ENCODE measurements at regions not wholly inside any gene's neighbourhood (a gene's known extent, or its start where the extent isn't known, plus 50 kb on each side); places are given as distances from the start of the nearest gene placed in this dataset.
A peak's percentile ranks its signal among the peaks of the same experiment; 100 is the strongest.
"Not testable (repeated sequence)": the region's sequence is repeated elsewhere in the genome, so short reads cannot be mapped to it uniquely, and the experiment has no call there.

DNA sequence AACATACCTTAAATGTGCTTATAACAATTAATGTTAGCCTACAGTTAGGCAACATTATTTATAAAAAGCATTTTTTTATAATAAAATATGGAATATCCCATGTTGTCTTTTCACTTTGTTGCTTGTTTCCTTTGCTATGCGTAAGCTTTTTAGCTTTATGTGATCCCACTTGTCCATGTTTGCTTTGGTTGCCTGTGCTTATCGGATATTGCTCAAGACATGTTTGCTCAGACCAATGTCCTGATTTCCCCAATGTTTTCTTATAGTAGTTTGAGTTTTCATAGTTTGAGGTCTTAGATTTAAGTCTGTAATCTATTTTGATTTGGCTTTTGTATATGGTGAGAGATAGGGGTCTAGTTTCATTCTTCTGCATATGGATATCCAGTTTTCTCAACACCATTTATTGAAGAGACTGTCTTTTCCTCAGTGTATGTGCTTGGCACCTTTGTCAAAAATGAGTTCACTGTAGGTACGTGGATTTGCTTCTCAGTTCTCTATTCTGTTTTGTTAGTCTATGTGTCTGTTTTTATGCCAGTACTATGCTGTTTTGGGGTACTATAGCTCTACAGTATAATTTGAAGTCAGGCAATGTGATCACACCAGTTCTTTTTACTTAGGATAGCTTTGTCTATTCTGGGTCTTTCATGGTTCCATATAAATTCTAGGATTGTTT lies 592.7 kb upstream of the SEMA6D start:
- DNase-seq (ENCODE audit: low spot score), result no peak

DNA sequence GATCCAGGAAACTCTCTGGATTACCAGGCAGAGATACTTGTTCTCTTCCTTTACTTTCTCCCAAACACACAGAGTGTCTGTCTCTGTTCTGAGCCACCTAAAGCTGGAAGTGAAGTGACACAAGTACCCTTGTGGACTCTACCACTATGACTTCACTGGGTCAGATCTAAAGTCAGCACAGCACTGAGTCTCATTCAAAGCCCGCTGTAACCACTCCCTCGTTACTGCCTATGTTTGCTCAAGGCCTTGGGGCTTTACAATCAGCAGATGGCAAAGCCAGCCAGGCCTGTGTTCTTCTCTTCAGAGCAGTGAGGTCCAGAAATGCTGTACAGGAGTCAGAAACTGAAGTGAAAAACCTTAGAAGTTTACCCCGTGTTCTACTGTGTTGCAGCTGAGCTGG lies 588.3 kb upstream of the SEMA6D start:
- no peak for DNase-seq (ENCODE audit: low spot score)

DNA sequence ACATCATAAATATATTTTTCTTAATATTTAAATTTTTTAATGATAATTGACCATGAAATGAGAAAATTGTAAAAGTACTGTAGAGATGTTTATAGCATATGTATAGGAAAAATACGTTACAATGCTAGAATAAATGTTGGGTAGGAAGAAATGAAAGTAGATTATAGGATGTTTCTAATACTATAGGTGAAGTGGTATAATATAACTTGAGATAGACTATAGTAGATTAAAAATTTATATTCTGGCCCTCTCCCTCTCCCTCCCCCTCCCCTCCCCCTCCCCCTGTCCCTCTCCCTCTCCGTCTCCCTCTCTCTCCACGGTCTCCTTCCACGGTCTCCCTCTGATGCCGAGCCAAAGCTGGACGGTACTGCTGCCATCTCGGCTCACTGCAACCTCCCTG lies 585.9 kb upstream of the SEMA6D start:
- not testable (repeated sequence) for DNase-seq (ENCODE audit: low spot score)

DNA sequence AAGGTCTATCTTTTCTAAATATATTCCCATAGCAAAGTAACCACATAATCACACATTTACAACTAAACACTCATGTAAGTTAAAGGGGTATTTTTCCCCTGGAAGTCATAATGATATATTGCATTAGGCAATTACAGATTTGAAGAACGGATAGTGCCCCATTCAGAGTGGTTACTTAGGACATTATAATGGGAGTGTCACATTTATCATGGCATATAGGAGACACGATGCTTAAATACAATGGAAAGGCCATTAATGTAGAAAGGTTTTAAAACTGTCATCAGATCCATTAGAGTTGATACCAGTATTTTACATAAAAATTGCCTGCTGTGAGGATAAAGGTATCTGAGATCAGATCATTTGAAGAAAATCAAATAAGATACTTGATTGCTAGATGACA lies 582.0 kb upstream of the SEMA6D start:
- DNase-seq (ENCODE audit: low spot score), result no peak

DNA sequence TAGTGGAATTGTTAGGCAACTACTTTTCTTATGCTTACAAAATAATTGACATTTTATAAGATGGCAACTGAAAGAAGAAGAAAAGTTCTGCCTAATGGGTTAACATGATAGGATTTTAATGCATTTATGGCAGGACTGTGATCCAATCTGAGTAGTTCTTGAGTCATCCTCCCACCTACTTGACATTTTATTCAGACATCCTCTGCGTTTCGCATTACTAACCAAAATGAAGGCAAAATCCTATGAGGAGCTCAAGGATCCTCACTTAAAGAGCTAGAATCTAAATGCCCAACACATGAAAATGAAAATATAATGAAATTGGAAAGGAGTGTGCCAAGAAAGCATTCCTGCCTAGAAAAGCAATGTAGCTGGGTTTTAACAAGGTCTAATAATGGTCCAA lies 581.1 kb upstream of the SEMA6D start:
- DNase-seq (ENCODE audit: low spot score), result no peak

DNA sequence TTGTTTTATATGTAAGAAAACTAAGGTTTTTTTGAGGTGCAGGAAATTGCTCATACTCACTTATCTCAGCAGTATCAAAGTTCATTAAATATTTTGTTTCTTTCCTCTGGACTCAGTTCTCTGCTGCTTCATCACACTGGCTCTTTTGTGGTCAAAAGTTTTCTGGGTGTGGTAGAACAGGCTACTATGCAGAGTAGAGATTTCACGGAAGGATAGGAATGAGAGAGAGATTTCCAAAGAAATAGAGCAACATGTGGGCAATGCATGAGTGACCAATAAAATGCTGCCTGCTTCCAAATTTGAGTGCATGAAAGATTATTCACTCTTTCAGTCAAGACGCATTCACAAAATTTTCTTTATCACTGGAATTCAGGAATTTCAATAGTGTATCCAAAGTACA lies 577.3 kb upstream of the SEMA6D start:
- no peak for DNase-seq (ENCODE audit: low spot score)

DNA sequence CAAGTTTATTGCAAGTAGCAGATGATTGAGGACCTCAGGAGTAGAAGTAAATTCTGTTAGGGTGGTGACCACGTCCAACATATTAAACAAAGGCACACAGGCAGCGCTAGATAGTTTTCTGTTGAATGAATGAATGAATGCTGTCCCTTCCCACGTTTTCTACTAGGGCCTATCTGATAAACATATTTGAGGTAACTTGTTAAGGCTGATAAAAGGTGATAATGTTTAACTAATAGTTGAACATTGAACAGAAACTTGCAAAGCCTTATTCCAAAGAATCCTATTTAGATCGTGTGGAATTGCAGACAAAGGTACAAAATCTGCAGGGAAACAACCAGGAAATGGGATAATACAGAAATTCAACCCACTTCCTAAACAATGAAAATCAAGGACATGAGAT lies 559.5 kb upstream of the SEMA6D start:
- no peak for DNase-seq (ENCODE audit: low spot score)

DNA sequence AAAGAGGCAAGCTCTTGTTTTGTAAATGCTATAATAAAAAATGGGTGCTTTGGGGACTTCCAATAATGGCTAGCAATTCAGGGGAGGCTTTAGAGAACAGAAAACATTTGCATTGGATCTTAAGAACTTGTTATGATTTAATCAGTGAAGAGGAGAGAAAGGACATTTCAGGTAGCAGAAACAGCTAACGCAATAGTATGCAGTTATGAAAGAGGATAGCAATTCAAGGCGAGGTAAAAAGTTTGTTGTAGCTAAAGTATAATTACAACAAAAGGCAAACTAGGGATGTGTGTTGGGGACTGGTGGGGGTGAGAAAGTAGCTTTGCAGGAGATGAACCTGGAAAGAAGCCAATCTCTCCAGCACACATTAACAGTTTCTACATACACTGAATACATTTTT lies 558.7 kb upstream of the SEMA6D start:
- no peak for DNase-seq (ENCODE audit: low spot score)

DNA sequence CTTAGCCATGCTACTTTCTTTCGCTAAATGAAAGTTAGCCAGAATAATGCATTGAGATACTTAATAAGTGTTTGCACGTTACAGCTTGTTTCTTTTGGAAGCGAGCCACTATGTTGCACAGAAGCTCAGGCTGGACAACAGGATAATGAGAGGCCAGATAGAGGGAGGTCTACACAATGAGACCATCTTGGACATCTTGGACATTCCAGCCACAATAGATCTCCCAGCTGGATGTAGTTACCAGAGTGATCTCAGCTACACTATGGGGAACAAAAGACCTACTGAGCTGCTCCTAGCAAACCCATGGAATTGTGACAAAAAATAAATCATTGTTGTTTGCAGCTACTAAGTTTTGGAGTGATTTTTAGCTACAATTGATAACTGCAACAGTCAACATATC lies 540.1 kb upstream of the SEMA6D start:
- DNase-seq (ENCODE audit: low spot score), result no peak

DNA sequence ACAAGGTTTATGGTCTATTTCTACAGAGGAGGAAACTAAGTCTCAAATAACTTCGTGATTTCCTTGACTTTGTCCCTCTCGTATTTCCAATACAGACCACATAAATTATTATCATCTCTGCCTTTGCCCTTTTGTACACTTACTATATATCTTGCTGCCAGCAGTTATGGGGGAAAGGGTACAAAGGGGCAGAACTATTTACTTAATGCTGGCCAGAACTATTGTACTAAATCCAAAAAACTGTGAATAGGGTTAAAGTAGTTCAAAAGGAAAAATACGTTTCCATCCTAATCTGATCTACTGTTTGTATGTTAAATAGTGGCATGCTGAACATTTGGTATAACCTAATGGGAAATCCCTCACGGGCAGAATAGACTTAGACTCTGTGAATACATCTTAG lies 537.3 kb upstream of the SEMA6D start:
- DNase-seq (ENCODE audit: low spot score), result no peak

DNA sequence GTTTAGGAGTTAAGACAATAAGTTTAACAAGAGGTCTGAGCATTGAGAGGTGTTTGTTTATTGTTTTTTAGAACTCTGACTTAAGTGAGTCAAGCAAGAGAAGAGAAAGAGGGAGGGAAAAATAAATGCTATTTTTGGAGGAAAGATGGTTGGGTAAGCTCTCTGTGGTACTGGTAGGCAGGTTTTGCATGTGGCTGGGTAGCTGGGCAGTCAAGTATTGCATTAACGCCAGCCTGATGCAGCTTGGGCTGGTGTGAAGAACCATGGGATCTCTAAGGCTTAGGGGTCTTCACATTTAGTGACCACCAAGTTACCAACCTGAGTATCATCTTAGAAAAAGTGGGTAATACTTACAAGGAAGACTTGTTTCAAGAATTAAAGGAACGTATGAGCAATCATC lies 534.5 kb upstream of the SEMA6D start:
- DNase-seq (ENCODE audit: low spot score), result no peak

DNA sequence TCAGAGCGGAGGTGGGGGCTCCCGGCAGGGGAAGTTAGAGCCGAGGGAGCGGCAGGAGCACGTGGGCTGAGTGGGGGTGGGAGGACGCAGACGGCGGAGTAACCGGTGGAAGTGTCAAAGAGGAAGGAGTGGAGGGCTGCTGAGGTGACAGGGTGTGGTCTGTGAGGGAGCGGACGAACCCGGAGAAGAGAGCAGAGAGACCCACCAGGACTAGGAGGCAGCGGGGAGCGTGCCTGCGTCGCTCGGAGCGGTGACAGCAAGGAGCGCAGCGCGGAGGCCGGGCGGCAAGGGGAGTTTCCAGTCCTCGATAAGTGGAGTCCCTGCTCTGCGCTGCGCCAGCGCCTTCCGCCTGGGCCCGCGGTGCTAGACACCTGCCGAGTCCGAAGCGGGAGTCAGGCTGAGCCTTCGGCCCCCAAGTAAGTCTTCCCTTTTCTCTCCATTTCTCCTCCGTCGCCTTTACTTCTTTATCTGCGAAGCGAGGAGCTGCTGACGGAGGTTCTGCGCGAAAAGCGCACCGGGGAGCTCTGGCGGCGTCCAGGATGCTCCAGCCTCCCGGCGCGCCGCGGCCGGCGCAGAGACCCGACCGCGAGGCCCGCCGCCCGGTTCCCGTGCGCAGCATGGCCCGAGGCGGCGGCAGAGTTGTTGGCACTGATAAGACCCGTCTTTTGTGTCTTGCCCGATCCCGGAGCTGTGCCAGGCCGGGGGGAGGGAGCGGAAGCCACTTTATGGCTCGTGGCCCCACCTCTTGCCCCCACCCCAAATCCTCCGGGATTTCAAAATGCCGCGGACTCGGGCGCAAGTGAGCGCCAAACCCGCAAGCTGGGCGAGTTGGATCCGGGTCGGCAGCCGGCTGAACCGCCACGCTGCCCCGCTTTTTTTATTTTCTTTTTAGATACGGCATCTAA lies 533.0 kb upstream of the SEMA6D start:
- DNase-seq (ENCODE audit: low spot score), result peak; percentile 16

DNA sequence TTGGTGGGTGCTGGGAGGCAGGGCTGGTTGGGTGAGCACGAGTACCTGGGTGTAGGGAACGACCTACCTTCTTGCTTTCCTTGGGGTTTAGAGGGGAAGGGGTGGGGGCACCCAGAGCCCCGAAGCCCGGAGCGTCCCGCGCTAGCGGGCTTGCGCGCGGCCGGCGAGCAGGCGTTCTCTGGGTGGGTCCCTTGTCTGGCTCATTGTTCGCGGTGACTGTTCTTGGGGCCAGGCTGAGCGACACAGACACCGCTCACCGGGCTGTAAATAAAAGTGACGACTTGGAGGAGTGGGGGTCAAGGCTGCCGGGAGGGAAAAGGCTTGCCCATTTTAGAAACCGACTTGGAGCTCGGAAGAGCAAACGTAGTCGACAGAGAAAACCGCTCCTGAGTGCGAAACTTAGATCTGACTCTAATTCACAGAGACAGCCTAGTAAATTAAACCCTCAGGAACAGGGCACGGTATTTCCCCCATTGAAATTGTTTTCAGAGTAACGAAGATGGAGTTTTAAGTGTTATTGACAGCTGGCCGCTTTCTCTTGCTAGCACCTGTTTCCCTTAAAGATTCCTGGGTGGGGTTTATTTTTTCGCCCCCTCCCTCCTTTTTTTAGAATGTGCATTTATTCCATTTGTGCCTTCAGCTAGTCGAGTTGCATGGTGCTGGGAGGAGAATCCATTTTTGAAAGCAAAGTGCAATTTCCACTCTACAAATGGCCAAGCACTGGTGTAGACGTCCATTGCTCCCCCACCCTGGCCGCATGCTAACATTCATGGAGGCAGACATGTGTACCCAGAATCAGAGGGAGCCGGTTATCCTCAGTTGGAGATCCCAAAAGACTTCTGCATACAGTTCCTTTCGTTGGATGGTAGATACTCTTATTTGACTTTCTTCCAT lies 532.1 kb upstream of the SEMA6D start:
- DNase-seq (ENCODE audit: low spot score), result peak; percentile 9

DNA sequence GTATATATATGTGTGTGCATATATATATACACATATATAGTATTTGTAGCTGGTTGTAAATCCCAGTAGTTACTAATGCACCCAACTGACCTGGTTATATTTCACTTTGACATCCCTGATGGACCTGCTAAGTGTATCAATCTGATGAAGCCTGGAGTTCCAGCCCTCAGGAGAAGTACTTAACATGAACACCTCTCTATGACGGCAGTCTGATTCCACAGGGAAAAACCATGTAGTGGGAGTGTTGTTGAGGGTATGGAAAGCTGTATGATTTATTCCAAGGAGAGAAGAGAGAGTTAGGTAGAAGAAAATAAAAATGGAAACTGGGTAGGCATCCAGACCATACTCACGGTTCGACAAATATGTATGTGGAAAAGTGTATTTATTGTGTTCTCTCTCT lies 531.2 kb upstream of the SEMA6D start:
- DNase-seq (ENCODE audit: low spot score), result no peak

DNA sequence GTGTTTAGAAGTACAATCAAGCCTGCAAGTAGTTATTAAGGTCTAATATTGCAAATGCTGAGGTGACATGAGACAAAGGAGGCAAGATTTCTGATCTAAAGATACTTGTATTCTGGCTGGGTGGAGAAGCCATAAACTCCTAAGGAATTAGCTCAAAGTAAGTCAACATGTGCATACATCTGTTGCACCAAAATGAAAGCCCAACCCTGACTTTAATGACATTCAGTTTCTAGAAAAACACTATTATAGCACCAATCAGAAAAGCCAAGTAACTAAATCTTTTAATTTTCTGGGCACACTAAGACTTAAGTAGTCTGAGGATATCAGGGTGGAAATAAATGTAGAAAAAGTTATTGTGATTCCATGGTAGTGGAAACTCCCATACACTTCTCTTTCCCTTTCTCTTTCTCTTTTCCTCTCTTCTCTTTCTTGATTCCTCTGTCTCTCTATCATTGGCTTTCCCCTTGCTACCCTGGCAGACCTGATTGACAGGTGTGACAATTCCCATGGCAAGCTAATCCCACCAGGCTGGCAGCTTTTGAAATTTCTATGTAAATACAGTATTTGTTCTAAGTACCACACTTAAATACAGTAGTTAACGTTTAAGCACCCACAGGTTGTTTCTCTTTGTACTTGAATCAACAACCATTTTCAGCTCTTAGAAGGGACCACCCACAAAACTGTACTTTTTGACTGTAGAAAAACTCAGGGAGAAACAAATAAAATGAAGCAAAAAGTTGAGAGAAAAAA lies 528.4 kb upstream of the SEMA6D start:
- DNase-seq (ENCODE audit: low spot score), result no peak

DNA sequence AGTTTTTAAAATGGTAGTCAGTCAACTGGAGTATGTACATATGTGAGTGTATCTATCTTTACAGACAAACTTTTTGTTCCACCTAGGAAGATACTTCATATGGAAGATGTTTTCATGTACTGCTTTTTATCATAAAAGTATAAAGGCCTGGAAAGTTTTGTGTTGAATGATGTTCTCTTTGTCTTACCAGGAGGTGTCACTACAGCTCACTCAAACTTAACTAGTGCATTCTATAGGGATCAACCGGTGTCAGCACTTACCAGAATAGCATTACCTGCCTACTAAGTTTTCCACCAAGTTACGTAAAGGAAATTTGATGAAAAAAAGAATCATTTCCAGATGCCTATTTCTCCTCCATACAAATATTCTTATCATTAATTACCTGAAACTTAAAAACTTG lies 522.6 kb upstream of the SEMA6D start:
- peak; percentile 14 for DNase-seq (ENCODE audit: low spot score)

DNA sequence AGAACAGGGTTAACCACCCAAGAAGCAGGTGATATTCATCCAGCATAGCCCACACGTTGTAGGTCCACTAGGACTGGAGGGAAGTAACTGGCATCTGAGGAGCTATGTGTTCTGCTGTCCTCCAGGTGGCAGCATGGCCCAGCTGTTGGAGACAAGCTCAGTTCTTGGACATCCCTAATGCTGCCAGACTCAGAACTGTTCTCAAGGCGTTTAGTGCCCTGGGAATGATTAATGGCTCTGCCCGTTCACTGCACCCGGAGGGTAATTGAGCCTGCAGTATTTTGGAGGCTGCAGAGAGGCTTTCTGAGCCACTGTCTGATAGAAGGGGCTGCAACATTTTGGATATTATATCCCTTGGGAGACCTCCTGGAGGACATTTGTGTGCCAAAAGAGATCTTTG lies 521.3 kb upstream of the SEMA6D start:
- peak; percentile 82 for DNase-seq (ENCODE audit: low spot score)

DNA sequence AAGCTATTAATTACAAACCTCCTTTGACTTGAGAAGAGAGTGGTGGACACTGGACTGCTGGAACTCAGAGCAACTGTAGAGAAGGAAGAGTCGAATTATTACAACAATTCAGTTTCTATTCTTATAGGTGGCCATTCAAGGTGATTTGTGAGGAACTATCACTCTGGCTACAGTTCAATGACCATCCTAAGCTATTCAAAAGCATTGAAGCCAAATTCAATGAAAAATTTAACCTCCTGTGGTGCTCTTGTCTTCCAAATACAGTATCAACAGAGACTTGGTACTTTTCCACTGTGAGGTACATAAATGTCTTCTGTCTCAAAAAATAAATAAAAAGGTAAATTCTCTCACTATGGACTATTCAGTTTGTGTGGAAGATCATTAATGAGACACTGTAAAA lies 513.3 kb upstream of the SEMA6D start:
- DNase-seq (ENCODE audit: low spot score), result no peak

DNA sequence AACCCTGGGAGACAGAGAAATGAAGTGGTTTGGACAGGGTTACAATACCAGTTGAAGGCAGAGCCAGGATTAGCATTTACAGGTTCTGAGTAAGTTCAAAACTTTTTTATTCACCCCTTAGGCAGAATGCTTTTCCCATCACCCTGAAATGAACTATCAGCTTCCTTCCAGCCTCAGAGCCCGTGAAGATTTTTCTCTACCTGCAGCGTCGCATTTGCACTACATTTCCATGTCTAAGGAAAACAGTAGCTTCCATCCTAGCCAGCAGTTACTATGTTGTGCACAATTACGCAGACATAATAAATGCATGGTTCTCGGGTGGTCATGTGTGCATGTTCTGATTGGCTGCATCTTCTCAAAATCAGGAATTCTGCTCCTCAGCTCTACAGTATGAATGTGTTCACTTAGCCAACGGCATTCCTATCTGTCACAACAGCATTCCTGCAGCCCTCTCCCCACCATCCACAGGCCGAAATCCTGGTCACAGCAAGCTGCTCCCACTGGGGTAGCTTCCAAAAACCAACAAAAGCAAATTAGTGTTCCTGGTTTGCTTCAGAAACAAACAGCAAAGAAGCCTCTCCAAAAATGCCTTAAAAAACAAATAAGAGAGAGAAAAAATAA lies 510.8 kb upstream of the SEMA6D start:
- no peak for DNase-seq (ENCODE audit: low spot score)

DNA sequence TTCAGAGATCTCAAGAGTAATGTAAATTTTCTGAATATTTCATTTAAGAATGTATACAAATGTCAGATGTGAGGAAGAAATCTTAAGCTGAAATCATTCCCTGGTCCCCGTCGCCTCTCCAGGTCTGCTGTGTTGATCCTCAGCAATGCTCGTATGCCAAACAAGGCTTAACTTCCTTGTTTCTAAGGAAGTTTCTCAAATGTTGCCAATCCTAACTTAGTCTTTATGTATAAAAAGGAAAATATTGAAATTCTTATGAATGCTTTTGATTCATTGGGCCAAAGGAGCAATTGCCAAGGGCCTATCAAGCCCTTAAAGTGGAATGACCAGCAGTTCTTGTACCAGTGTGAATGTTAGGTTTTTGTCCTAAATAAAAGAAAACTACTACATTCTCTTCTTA lies 507.7 kb upstream of the SEMA6D start:
- no peak for DNase-seq (ENCODE audit: low spot score)

DNA sequence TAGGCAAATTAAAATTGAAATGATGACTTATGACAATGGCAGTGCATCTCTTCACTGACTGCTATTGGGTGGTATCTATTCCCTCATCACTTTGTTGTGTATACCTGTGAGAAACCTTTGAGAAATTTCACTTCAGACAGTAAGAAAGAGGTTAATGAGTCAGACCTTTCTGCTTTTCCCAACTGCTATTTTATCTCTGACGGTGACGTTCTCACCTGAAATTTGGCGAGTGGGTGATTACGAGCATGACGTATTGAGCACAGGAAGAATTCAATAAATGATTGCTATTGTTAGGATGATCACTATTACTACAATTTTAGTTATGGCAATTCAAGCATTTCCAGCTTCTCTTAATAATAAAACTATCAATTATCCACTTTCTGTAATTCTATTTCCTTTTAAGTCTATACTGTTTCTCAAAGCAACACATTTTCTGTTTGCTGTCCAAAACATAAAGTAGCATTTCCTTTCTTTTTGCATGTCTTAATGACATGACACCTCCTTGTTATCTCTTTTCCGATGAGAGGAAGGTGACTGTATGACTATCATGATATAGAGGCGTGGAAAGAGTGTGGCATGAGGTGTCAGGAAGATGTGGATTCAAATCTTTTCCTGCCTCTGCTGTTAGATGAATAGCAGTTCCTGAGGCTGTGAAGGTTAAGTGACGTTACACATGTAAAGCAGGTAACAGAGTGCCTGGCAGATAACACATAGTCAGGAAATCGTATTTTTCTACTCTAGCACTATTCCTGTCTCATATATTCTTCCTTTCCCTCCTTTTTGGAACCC lies 504.9 kb upstream of the SEMA6D start:
- no peak for DNase-seq (ENCODE audit: low spot score)
